ENCODE measurements at regions not wholly inside any gene's neighbourhood (a gene's known extent, or its start where the extent isn't known, plus 50 kb on each side); places are given as distances from the start of the nearest gene placed in this dataset.

DNA sequence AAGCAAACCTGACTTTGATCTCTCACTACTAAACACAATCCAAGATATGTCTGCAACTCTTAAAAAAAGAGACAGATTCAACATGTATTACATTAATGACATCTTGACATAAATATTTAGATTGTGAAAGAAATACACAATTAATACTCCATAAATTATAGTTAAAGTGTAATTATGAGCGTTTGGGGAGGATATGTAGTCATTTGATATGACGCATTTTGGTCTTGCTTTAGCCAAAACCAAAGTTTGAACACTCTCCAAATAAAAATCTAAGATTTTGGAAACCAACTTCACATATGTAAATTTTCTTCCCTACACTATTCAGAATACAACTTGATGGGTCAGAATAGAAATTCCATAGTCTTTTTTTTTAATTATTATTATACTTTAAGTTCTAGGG is 1257.6 kb downstream of the SLC16A7 start:
- Histone ChIP-seq H3K27ac (ENCODE audit: poor library complexity, severe bottlenecking) (no peak overlapping the region), H3K4me1 (ENCODE audit: insufficient read depth, poor library complexity, severe bottlenecking) (no peaks in the 10 kb centered on the region), H3K36me3 (ENCODE audit: low read depth) (no peaks in the 10 kb centered on the region), H3K27me3 (ENCODE audit: insufficient read depth, poor library complexity, severe bottlenecking) (no peaks in the 10 kb centered on the region), H3K4me3 (ENCODE audit: severe bottlenecking) (no peak overlapping the region), H3K9me3 (ENCODE audit: severe bottlenecking) (no peaks in the 10 kb centered on the region)
- ATAC-seq (ENCODE audit: low read depth) (no peak), DNase-seq (ENCODE audit: low spot score) (no peak)
- TF ChIP-seq, protein P1, sequence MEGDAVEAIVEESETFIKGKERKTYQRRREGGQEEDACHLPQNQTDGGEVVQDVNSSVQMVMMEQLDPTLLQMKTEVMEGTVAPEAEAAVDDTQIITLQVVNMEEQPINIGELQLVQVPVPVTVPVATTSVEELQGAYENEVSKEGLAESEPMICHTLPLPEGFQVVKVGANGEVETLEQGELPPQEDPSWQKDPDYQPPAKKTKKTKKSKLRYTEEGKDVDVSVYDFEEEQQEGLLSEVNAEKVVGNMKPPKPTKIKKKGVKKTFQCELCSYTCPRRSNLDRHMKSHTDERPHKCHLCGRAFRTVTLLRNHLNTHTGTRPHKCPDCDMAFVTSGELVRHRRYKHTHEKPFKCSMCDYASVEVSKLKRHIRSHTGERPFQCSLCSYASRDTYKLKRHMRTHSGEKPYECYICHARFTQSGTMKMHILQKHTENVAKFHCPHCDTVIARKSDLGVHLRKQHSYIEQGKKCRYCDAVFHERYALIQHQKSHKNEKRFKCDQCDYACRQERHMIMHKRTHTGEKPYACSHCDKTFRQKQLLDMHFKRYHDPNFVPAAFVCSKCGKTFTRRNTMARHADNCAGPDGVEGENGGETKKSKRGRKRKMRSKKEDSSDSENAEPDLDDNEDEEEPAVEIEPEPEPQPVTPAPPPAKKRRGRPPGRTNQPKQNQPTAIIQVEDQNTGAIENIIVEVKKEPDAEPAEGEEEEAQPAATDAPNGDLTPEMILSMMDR (IDR thresholded peaks at IDR 0.05; ENCODE audit: poor library complexity, severe bottlenecking) = no peak

DNA sequence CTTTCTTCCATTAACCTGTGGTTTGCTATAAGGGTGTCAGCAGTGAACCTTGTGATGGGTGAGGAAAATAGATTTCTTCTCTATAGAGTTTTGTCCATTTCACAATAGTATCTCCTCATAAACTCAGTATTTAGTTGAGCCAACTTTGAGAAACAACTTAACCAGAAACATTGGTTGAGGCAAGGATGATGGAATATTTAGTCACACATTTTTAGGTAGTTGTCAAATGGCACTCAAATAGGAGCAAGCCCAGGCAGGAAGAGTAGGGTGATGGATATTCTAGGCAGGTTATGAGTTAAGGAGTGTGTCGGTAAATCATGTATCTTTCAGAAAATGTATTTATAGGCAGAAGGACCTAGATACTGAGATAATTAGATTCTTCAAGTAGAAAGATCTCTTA is 1267.6 kb downstream of the SLC16A7 start:
- H3K36me3 ChIP-seq (ENCODE audit: low read depth) = no peaks in the 10 kb centered on the region
- no peaks in the 10 kb centered on the region for H3K9me3 ChIP-seq (ENCODE audit: severe bottlenecking)
- no peaks in the 10 kb centered on the region for H3K27me3 ChIP-seq (ENCODE audit: insufficient read depth, poor library complexity, severe bottlenecking)
- DNase-seq (ENCODE audit: low spot score) (no peak), ATAC-seq (ENCODE audit: low read depth) (peak; percentile 42; the same call in 1 of the 3 replicates)
- TF ChIP-seq, protein P1 (IDR thresholded peaks at IDR 0.05; ENCODE audit: poor library complexity, severe bottlenecking) = no peak
- no peak overlapping the region for H3K4me3 ChIP-seq (ENCODE audit: severe bottlenecking)
- no peaks in the 10 kb centered on the region for H3K4me1 ChIP-seq (ENCODE audit: insufficient read depth, poor library complexity, severe bottlenecking)
- H3K27ac ChIP-seq (ENCODE audit: poor library complexity, severe bottlenecking) = no peak overlapping the region

DNA sequence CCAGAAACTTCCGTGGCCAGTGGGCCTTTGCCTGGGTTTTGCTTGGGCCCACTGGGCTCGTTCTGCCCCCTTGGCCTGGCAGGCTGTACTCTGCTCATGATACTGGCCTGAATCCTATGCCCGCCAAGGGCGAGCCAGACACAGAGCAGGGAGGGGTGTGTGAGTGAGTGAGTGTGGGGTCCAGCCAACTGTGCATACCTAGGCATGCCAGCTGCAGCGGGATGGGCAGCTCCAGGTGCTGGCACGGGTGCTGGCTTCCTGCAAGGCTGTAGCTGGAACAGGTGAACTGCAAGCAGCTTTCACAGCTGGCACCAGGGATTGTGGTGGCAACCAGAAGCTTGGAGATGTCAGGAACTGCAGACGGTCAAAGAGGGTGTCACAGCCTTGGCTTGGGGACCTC is 1276.4 kb downstream of the SLC16A7 start:
- no peaks in the 10 kb centered on the region for H3K9me3 ChIP-seq (ENCODE audit: severe bottlenecking)
- peak; percentile 25 for DNase-seq (ENCODE audit: low spot score)
- no peak overlapping the region for H3K27ac ChIP-seq (ENCODE audit: poor library complexity, severe bottlenecking)
- no peaks in the 10 kb centered on the region for H3K36me3 ChIP-seq (ENCODE audit: low read depth)
- H3K4me3 ChIP-seq (ENCODE audit: severe bottlenecking) = no peak overlapping the region
- no peak for ATAC-seq (ENCODE audit: low read depth)
- H3K4me1 ChIP-seq (ENCODE audit: insufficient read depth, poor library complexity, severe bottlenecking) = no peaks in the 10 kb centered on the region
- no peaks in the 10 kb centered on the region for H3K27me3 ChIP-seq (ENCODE audit: insufficient read depth, poor library complexity, severe bottlenecking)
- TF ChIP-seq, protein P1 (IDR thresholded peaks at IDR 0.05; ENCODE audit: poor library complexity, severe bottlenecking) = no peak

DNA sequence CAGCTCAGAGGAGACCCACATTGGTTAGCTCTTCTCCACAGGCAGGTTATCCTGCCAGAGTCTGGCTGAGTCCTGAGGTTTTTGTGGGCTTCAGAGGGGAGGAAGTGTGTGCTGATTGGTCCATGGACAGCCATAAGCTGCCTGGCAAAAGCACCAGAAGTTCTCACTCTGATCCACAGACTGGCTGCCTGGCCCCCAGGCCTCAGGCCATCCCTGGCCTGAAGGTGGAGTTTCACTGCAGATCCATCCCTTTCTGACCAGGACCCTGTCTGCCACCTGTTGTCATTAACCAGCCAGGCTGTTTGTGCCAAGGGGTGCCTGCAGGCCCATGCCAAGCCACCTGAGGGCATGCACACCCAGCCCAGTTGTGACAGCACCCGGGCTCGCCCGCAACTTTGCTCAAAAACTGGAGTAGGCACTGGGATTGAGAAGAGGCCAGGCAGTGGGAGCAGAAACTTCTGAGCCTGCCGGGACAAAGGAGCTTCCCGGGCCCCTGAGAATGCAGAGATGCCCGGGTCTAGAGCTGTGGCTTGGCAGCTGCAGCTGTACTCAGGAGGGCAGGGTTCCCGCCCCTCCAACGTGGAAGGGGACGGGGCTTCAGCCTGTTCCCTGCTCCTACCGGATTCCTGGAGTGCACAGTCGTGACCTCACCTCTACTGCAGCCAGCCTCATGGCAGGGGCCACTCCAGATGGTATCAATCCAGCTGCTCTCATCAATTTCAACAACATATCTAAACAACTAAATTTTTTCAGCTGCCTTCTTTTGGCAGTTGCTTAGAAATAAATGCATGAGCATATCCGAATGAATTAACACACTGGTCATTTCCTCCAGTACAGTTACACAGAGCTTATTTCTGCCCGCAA is 1277.3 kb downstream of the SLC16A7 start:
- H3K36me3 ChIP-seq (ENCODE audit: low read depth) = no peaks in the 10 kb centered on the region
- no peak for ATAC-seq (ENCODE audit: low read depth)

More for the DNA sequence above, 1277.3 kb downstream of the SLC16A7 start:
- Histone ChIP-seq H3K9me3 (ENCODE audit: severe bottlenecking) (no peaks in the 10 kb centered on the region), H3K4me1 (ENCODE audit: insufficient read depth, poor library complexity, severe bottlenecking) (no peaks in the 10 kb centered on the region), H3K27me3 (ENCODE audit: insufficient read depth, poor library complexity, severe bottlenecking) (no peaks in the 10 kb centered on the region), H3K4me3 (ENCODE audit: severe bottlenecking) (no peak overlapping the region), H3K27ac (ENCODE audit: poor library complexity, severe bottlenecking) (no peak overlapping the region)
- TF ChIP-seq, protein P1 (IDR thresholded peaks at IDR 0.05; ENCODE audit: poor library complexity, severe bottlenecking) = no peak
- DNase-seq (ENCODE audit: low spot score) = peak; percentile 19

Measured in RWPE2 (cell line).